GM12878 (cell line): ENCODE measurements at regions not wholly inside any gene's neighbourhood (a gene's known extent, or its start where the extent isn't known, plus 50 kb on each side); places are given as distances from the start of the nearest gene placed in this dataset.

Source experiments
- ATAC-seq: fragments of 200-7000 bp; cut with Tn5 transposase; 3 replicates; pipeline ENCODE4 v1.9.1; 2020; ENCODE audit warnings: mild to moderate bottlenecking, moderate library complexity
- BruUV-seq: library from RNA; stranded (reverse); fragments of 400-500 nt; replicated peaks from 2 replicates; lab custom pipeline; 2021; lab: Mats Ljungman, UMichigan
- CTCF ChIA-PET: fragments of 300-600 bp; sonication (Branson Sonifier 250); formaldehyde crosslinking; extraction: SDS; loops from one replicate; lab custom pipeline; 2021; ENCODE audit warnings: inconsistent platforms; lab: Yijun Ruan, JAX
- POLR2A ChIA-PET: fragments of 350-600 bp; formaldehyde crosslinking; extraction: SDS; loops from one replicate; lab custom pipeline; 2021; ENCODE audit warnings: inconsistent platforms; lab: Charles Lee
- RAD21 ChIA-PET: fragments of 300-600 bp; sonication (Branson Sonifier 250); formaldehyde crosslinking; loops from one replicate; lab custom pipeline; 2023; ENCODE audit warnings: antibody characterized with exemption; ENCODE audit not compliant: unreplicated experiment; lab: Charles Lee
- SMC1A ChIA-PET: fragments of 300-600 bp; sonication (Branson Sonifier 250); formaldehyde crosslinking; loops from one replicate; lab custom pipeline; 2023; ENCODE audit not compliant: unreplicated experiment, uncharacterized antibody; lab: Charles Lee
- DNase-seq: peaks from one replicate; pipeline ENCODE4 v3.0.0-alpha.2; 2011; ENCODE audit warnings: low read depth, low spot score
- FAIRE-seq: peaks from 3 replicates; lab custom pipeline; 2011; peaks lifted over from hg19 to GRCh38; lab: Jason Lieb, UNC
- H2AFZ ChIP-seq: 2 replicates; pipeline ENCODE4 v1.6.0; 2011; ENCODE audit warnings: low read depth, low read length, control low read depth; ENCODE audit not compliant: control insufficient read depth
- H3K27ac ChIP-seq: 2 replicates; pipeline ENCODE4 v1.5.1; 2011; ENCODE audit warnings: control low read depth; ENCODE audit not compliant: control insufficient read depth, insufficient read depth
- H3K27me3 ChIP-seq, 2 experiments: replicated peaks in 1 of 2; 2 replicates each; pipeline versions ENCODE4 v1.6.0 to v1.6.1; 2011; ENCODE audit warnings: low read length in 1 of 2; ENCODE audit not compliant: control insufficient read depth in 2 of 2, insufficient read depth in 2 of 2
- H3K36me3 ChIP-seq, 2 experiments: 2 replicates each; pipeline ENCODE4 v1.5.1; 2011; ENCODE audit warnings: low read length in 1 of 2; ENCODE audit not compliant: control insufficient read depth in 2 of 2, insufficient read depth in 2 of 2
- H3K4me1 ChIP-seq: 2 replicates; pipeline ENCODE4 v1.6.1; 2011; ENCODE audit warnings: mild to moderate bottlenecking, low read length, moderate library complexity, mixed read lengths; ENCODE audit not compliant: control insufficient read depth, insufficient read depth
- H3K4me2 ChIP-seq: 2 replicates; pipeline ENCODE4 v1.6.0; 2011; ENCODE audit warnings: control low read depth; ENCODE audit not compliant: control insufficient read depth, insufficient read depth
- H3K4me3 ChIP-seq: fragments of 200-600 bp; sonication (generic); 2 replicates; pipeline ENCODE4 v1.5.1; 2016
- H3K79me2 ChIP-seq: 2 replicates; pipeline ENCODE4 v1.6.0; 2011; ENCODE audit warnings: low read length; ENCODE audit not compliant: control insufficient read depth, insufficient read depth
- H3K9ac ChIP-seq: 2 replicates; pipeline ENCODE4 v1.8.0; 2011; ENCODE audit warnings: low read length, control low read depth, mixed read lengths; ENCODE audit not compliant: control insufficient read depth, insufficient read depth
- H3K9me3 ChIP-seq: replicated peaks from 3 replicates; pipeline ENCODE4 v1.5.1; 2011; ENCODE audit warnings: mild to moderate bottlenecking, low read length; ENCODE audit not compliant: control insufficient read depth, insufficient read depth
- H4K20me1 ChIP-seq: 2 replicates; pipeline ENCODE4 v1.6.0; 2011; ENCODE audit not compliant: control insufficient read depth, insufficient read depth
- CBX3 ChIP-seq: fragments of 200-600 bp; sonication (generic); IDR thresholded peaks from 2 replicates; pipeline ENCODE4 v1.6.1; 2016; ENCODE audit warnings: low read depth, borderline replicate concordance
- CBX5 ChIP-seq: sonication (generic); IDR thresholded peaks from 2 replicates; pipeline ENCODE4 v1.6.1; 2016; ENCODE audit warnings: low read depth, moderate library complexity, mild to moderate bottlenecking, inconsistent platforms
- EGR1 ChIP-seq, 2 experiments: IDR thresholded peaks; 1 replicate in 1 of 2; 2 replicates in 1 of 2; pipeline ENCODE4 v1.6.1; 2011 to 2012; ENCODE audit warnings: low read depth in 2 of 2, low read length in 2 of 2, borderline replicate concordance in 1 of 2, mild to moderate bottlenecking in 1 of 2, moderate library complexity in 1 of 2
- ESRRA ChIP-seq: IDR thresholded peaks from 2 replicates; pipeline ENCODE4 v1.6.1; 2012; ENCODE audit warnings: mild to moderate bottlenecking, low read length, improper control_type of control experiment
- KDM1A ChIP-seq: fragments of 200-600 bp; sonication (generic); IDR thresholded peaks from 2 replicates; pipeline ENCODE4 v1.6.1; 2016; ENCODE audit warnings: borderline replicate concordance
- NBN ChIP-seq: fragments of 450-650 bp; IDR thresholded peaks from 2 replicates; pipeline ENCODE4 v1.6.1; 2016
- NR2C2 ChIP-seq: IDR thresholded peaks from 2 replicates; pipeline ENCODE4 v1.6.1; 2011; ENCODE audit warnings: borderline replicate concordance, low read depth; ENCODE audit not compliant: control insufficient read depth, insufficient read length
- RBBP5 ChIP-seq: fragments of 200-600 bp; sonication (generic); conservative IDR thresholded peaks from 2 replicates; pipeline ENCODE4 v1.6.1; 2016
- USF1 ChIP-seq: IDR thresholded peaks from 2 replicates; pipeline ENCODE4 v1.6.1; 2011; ENCODE audit warnings: borderline replicate concordance, low read depth, mild to moderate bottlenecking, moderate library complexity, mixed read lengths, low read length; ENCODE audit not compliant: insufficient read depth; ENCODE audit errors: extremely low read length
- WGBS: methylation state at CpG from one replicate; pipeline ENCODE4 v1.1.6; 2016; ENCODE audit warnings: low lambda C conversion rate; ENCODE audit not compliant: insufficient replicate concordance, insufficient coverage; ENCODE audit errors: missing lambda C conversion rate; 5-methylcytosine and 5-hydroxymethylcytosine counted together
- in situ Hi-C: fragments of 300-500 bp; cut with MboI; formaldehyde crosslinking; loops from 9 replicates; pipeline ENCODE4 v1.14.3; 2018; ENCODE audit warnings: mixed read lengths
- intact Hi-C: fragments of 100-400 bp; cut with micrococcal nuclease; formaldehyde crosslinking; loops from one replicate; pipeline ENCODE4 v1.14.2; 2022; ENCODE audit not compliant: unreplicated experiment

- ATAC-seq, result no peak
- ChIA-PET POLR2A (no interaction called here), RAD21 (no interaction called here), CTCF (no interaction called here), SMC1A (no interaction called here)
- DNase-seq, result no peak
- Histone ChIP-seq H3K79me2 (no peaks in the 10 kb centered on the region), H2AFZ (no peak overlapping the region), H3K4me3 (no peak overlapping the region), H4K20me1 (no peaks in the 10 kb centered on the region), H3K36me3 (no peaks in the 10 kb centered on the region), H3K9me3 (no peaks in the 10 kb centered on the region), H3K4me1 (no peaks in the 10 kb centered on the region), H3K27me3 (no peaks in the 10 kb centered on the region), H3K9ac (no peak overlapping the region), H3K4me2 (no peak overlapping the region), H3K27ac (no peak overlapping the region)
- 24% methylated on average over 6 of the region's 6 CpGs for WGBS
- FAIRE-seq, result no peak
- no peak for TF ChIP-seq NR2C2
- no peak for TF ChIP-seq USF1
- TF ChIP-seq KDM1A, result no peak
- TF ChIP-seq ESRRA, result no peak
- TF ChIP-seq RBBP5, result no peak
- TF ChIP-seq CBX3, result no peak
- no peak for TF ChIP-seq EGR1 (IDR thresholded peaks at IDR 0.05; ENCODE audit: borderline replicate concordance in 1 of 2, low read depth in 2 of 2, low read length in 2 of 2)
- TF ChIP-seq NBN, result no peak
- TF ChIP-seq CBX5, result no peak
- intact Hi-C loops (no loop called here), in situ Hi-C loops (no loop called here)
- no TSS peak for BruUV-seq
These were observed 244.1 kb upstream of the TBX18 start for GRCh38 chr6:85008296-85009009.
